NB4 (cell line): ENCODE measurements at regions not wholly inside any gene's neighbourhood (a gene's known extent, or its start where the extent isn't known, plus 50 kb on each side); places are given as distances from the start of the nearest gene placed in this dataset.

Source experiments
- MYC ChIP-seq: IDR thresholded peaks from 2 replicates; pipeline ENCODE4 v1.6.1; 2011; ENCODE audit warnings: low read depth, low read length
- POLR2A ChIP-seq: IDR thresholded peaks from 2 replicates; pipeline ENCODE4 v1.6.1; 2011; ENCODE audit warnings: mild to moderate bottlenecking; ENCODE audit not compliant: insufficient read length; ENCODE audit errors: extremely low read depth
- TF ChIP-seq, protein P1 (sequence below): IDR thresholded peaks from one replicate; pipeline ENCODE4 v1.5.1; 2012; ENCODE audit warnings: low read depth, low read length
- TF ChIP-seq, protein P2 (sequence below): IDR thresholded peaks from 2 replicates; pipeline ENCODE4 v1.6.1; 2011; ENCODE audit warnings: low read depth, low read length

DNA sequence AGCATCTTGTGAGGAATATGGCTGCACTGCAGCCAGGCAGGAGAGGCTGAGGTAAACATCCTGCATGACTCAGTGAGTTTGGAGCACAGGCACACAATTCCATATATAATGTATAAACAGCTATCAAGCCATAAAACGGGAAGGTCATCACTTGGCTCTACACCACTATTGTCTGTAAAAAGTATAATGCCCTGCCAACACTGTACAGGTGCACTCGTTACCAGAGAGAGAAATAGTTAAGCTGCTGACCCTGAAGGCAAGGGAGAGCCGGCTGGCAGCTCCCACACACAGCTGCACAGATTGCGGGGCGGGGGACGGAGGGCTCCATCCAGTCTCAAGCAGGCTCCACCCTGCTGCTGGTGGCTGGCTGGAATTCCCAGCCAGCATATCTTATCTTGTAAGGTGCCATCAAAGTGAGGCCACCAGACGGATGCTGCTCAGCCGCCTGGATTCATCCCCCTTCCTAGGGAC is 668.1 kb downstream of the SLITRK5 start:
- no peak for TF ChIP-seq POLR2A
- TF ChIP-seq MYC = no peak
- TF ChIP-seq, protein P1, sequence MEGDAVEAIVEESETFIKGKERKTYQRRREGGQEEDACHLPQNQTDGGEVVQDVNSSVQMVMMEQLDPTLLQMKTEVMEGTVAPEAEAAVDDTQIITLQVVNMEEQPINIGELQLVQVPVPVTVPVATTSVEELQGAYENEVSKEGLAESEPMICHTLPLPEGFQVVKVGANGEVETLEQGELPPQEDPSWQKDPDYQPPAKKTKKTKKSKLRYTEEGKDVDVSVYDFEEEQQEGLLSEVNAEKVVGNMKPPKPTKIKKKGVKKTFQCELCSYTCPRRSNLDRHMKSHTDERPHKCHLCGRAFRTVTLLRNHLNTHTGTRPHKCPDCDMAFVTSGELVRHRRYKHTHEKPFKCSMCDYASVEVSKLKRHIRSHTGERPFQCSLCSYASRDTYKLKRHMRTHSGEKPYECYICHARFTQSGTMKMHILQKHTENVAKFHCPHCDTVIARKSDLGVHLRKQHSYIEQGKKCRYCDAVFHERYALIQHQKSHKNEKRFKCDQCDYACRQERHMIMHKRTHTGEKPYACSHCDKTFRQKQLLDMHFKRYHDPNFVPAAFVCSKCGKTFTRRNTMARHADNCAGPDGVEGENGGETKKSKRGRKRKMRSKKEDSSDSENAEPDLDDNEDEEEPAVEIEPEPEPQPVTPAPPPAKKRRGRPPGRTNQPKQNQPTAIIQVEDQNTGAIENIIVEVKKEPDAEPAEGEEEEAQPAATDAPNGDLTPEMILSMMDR = no peak
- TF ChIP-seq, protein P2, sequence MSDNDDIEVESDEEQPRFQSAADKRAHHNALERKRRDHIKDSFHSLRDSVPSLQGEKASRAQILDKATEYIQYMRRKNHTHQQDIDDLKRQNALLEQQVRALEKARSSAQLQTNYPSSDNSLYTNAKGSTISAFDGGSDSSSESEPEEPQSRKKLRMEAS = no peak
